ENCODE measurements at regions not wholly inside any gene's neighbourhood (a gene's known extent, or its start where the extent isn't known, plus 50 kb on each side); places are given as distances from the start of the nearest gene placed in this dataset.

- H3K27ac ChIP-seq (ENCODE audit: low read length) = peak overlapping the region; percentile 83
- no peaks in the 10 kb centered on the region for H3K27me3 ChIP-seq (ENCODE audit: low read length)
- intact Hi-C loops (cut with micrococcal nuclease) = loop anchor here (2.0 to 5.0 kb wide), 3 partner anchors 21 to 193 kb away; no protein-coding TSS in a partner anchor
- DNase-seq (no peak), ATAC-seq (no peak)
- ChIA-PET POLR2A (ENCODE audit: unreplicated experiment) (no interaction called here), CTCF (no interaction called here)
- no peak overlapping the region for H2AFZ ChIP-seq (ENCODE audit: low read length)
- no peak for TF ChIP-seq EZH2 (IDR thresholded peaks at IDR 0.05; ENCODE audit: low read length, unreplicated experiment)
- TF ChIP-seq EZH2phosphoT487 (IDR thresholded peaks at IDR 0.05; ENCODE audit: borderline replicate concordance, low read length) = no peak
- no peak for TF ChIP-seq CTCF (conservative IDR thresholded peaks at IDR 0.05; ENCODE audit: low read depth, low read length)
- H3K9me2 ChIP-seq (replicated peaks; ENCODE audit: low read length) = no peaks in the 10 kb centered on the region
- H4K20me1 ChIP-seq (ENCODE audit: low read length) = no peaks in the 10 kb centered on the region
- H3K9me3 ChIP-seq (ENCODE audit: low read length) = no peaks in the 10 kb centered on the region
- no TSS peak for BruUV-seq (replicated peaks)
- H3K4me2 ChIP-seq (ENCODE audit: low read length) = peak overlapping the region; percentile 81; the same call in 1 of the 2 replicates
- no peak overlapping the region for H3K4me3 ChIP-seq (ENCODE audit: low read length)
- H3K79me2 ChIP-seq (ENCODE audit: low read length) = no peaks in the 10 kb centered on the region
- peaks cover 57% of the 10 kb centered on the region for H3K4me1 ChIP-seq (ENCODE audit: insufficient read depth, low read length)
- no peaks in the 10 kb centered on the region for H3K36me3 ChIP-seq (ENCODE audit: low read depth, low read length)
- 0 out of 2 replicates have a peak overlapping the region, but pooled peaks have one; percentile 28 for H3K9ac ChIP-seq (ENCODE audit: low read length)
- H3F3A ChIP-seq (ENCODE audit: low read length, unreplicated experiment) = peaks cover 12% of the 10 kb centered on the region
Observed at GRCh38 chr12:46472144-46472705, 99.7 kb upstream of the SLC38A2 start.

GRCh38 chr12:46471404-46471803, 98.8 kb upstream of the SLC38A2 start:
- POLR2A ChIA-PET (ENCODE audit: unreplicated experiment) = interaction anchor here (0.6 kb wide), 1 partner anchor 315 kb away, joined by 4 read pairs; no protein-coding TSS in a partner anchor

More at GRCh38 chr12:46471404-46471803, 98.8 kb upstream of the SLC38A2 start:
- TF ChIP-seq CTCF (conservative IDR thresholded peaks at IDR 0.05; ENCODE audit: low read depth, low read length) = no peak
- no peak for TF ChIP-seq EZH2 (IDR thresholded peaks at IDR 0.05; ENCODE audit: low read length, unreplicated experiment)
- TF ChIP-seq EZH2phosphoT487 (IDR thresholded peaks at IDR 0.05; ENCODE audit: borderline replicate concordance, low read length) = no peak
- no TSS peak for BruUV-seq (replicated peaks)
- H3F3A ChIP-seq (ENCODE audit: low read length, unreplicated experiment) = peaks cover 12% of the 10 kb centered on the region
- no peak overlapping the region for H2AFZ ChIP-seq (ENCODE audit: low read length)
- H3K9me3 ChIP-seq (ENCODE audit: low read length) = no peaks in the 10 kb centered on the region
- DNase-seq (no peak), ATAC-seq (no peak)
- H3K4me3 ChIP-seq (ENCODE audit: low read length) = no peak overlapping the region
- peak overlapping the region; percentile 1; the same call in 1 of the 2 replicates for H3K4me2 ChIP-seq (ENCODE audit: low read length)
- no peaks in the 10 kb centered on the region for H4K20me1 ChIP-seq (ENCODE audit: low read length)
- intact Hi-C loops (cut with micrococcal nuclease) = loop anchor here (5.0 kb wide), 1 partner anchor 86 kb away; no protein-coding TSS in a partner anchor
- no peaks in the 10 kb centered on the region for H3K27me3 ChIP-seq (ENCODE audit: low read length)
- no peaks in the 10 kb centered on the region for H3K79me2 ChIP-seq (ENCODE audit: low read length)
- H3K4me1 ChIP-seq (ENCODE audit: insufficient read depth, low read length) = peaks cover 58% of the 10 kb centered on the region
- CTCF ChIA-PET = no interaction called here
- no peaks in the 10 kb centered on the region for H3K36me3 ChIP-seq (ENCODE audit: low read depth, low read length)
- H3K9ac ChIP-seq (ENCODE audit: low read length) = no peak overlapping the region
- peak overlapping the region; percentile 52 for H3K27ac ChIP-seq (ENCODE audit: low read length)
- H3K9me2 ChIP-seq (replicated peaks; ENCODE audit: low read length) = no peaks in the 10 kb centered on the region

Measured in PC-3 (cell line).